ENCODE measurements at regions not wholly inside any gene's neighbourhood (a gene's known extent, or its start where the extent isn't known, plus 50 kb on each side); places are given as distances from the start of the nearest gene placed in this dataset.
"Not testable (repeated sequence)": the region's sequence is repeated elsewhere in the genome, so short reads cannot be mapped to it uniquely, and the experiment has no call there.

- DNase-seq (ENCODE audit: low read depth, low spot score): no peak
These were observed 76.8 kb downstream of the ZFP36L2 start for GRCh38 chr2:43149482-43150107.

DNA sequence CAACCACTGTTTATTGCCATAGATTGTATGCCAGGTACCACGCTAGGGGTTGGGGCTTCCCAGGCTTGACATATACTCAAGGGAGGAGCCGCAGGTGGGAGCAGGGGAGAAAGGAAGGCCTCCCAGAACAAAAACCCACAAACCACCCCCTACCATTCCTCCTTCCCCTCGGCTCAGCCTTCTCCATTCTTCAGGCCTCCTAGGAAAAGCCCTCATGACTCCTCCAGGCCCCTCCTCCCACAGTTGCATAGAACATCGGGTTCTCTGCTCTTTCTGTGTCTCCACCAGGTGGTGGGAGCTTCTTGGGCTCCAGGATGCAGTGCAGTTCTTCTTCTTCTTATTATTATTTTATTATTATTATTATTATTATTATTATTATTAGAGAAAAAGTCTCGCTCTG, 80.3 kb downstream of the ZFP36L2 start:
- DNase-seq (ENCODE audit: low read depth, low spot score): no peak

GRCh38 chr2:43144263-43144662, 82.1 kb downstream of the ZFP36L2 start:
- no peak for DNase-seq (ENCODE audit: low read depth, low spot score)

GRCh38 chr2:43143756-43144155, 82.7 kb downstream of the ZFP36L2 start:
- no peak for DNase-seq (ENCODE audit: low read depth, low spot score)

- DNase-seq (ENCODE audit: low read depth, low spot score): no peak
These were observed 83.4 kb downstream of the ZFP36L2 start for GRCh38 chr2:43142921-43143438.

- not testable (repeated sequence) for DNase-seq (ENCODE audit: low read depth, low spot score)
These were observed 84.7 kb downstream of the ZFP36L2 start for GRCh38 chr2:43141636-43142151.

DNA sequence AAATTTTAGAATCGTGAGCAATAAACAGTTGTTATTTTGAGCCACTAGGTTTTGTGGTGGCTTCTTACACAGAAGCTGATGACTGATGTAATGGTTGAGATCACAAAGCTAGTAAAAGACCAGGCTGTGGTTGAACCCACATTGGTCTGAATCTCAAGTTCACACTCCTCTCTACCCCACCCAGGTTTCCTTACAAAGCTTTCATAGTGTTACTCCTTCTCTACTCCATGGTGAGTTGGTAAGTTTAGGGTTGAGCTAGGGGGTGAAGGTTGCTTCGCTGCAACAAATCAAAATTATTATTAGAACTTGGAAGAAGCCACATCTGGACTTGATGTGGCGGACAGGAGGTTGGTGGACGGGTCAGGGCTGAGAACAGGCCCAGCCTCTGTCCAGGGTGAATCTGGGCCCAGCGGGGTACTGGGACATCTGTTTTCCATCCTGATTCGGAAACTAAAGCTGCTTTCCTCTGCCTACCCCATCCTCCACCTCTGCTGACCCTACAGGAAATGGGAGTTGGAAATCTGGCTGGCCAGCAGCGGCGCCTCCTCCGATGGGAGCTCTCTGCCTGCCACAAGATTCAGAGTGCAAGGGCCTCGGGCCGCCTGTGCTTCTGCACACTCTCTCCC, 86.3 kb downstream of the ZFP36L2 start:
- DNase-seq (ENCODE audit: low read depth, low spot score): no peak

DNA sequence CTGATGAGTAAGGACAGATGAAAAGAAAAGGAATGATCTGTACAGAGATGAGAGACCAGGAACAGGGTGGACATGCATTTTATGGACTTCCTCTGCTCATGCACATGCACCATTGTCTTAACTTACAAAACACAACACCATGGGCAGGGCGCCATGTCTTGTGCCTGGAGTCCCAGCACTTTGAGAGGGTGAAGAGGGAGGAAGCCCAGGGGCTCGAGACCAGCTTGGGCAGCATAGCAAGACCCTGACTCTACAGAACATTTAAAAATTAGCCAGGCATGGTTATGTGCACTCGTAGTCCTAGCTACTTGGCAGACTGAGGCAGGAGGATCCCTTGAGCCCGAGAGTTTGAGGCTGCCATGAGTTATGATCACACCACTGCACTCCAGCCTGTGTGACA, 86.9 kb downstream of the ZFP36L2 start:
- no peak for DNase-seq (ENCODE audit: low read depth, low spot score)

DNA sequence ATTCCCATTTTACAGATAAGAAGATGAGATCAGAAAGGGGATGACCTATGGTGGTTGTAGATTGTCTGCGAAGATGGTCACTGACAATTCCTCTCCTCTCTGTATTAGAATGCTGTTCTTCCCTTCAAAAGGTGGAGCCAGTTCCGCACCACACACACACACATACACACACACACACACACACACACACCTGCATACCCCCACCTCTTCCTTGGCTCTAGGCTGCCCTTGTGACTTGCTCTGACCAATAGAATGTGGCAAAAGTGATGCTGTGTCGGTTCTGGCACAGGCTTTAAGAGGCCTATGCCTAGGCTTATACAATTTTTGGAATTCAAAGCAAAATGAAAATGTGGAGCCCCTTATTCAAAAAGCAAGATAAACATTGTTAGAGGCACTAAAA, 88.0 kb downstream of the ZFP36L2 start:
- no peak for DNase-seq (ENCODE audit: low read depth, low spot score)

DNA sequence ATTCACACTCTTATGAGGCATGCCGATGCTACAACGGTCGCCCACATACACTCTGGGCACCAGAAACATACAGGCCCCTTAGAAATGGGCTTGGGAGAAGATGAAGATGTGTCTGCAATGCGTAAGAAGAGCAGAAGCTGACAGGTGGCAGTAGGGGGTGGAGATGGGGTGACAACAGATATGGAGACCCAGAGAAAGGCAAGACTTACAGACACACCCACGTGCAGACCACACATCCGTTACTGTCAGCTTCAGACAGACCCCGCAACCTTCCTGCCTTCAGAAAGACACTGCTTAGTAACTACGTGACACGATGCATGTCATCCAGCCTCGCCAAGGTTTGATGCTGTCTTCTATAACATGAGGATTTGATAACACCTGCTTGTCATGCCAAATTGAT, 89.5 kb downstream of the ZFP36L2 start:
- DNase-seq (ENCODE audit: low read depth, low spot score): no peak

- no peak for DNase-seq (ENCODE audit: low read depth, low spot score)
These were observed 90.2 kb downstream of the ZFP36L2 start for GRCh38 chr2:43136011-43136799.

DNA sequence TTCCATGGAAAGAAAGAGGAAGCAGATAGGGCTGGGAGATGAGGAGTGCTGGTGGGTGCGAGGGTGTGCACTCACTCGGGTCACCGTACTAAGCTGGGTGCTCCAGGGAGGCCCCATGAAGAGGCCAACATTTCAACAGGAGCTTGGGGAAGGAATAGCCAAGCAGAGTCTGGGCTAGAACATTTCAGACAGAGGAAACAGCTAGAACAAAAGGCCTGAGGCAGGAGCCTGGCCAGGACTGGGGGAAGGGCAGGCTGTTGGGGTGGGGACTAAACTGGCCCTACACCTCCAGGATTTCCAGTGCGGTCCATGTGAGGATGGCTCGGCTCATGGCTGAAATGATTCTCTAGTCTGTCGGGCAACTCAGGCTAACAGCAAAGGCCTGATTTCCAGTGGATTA, 90.8 kb downstream of the ZFP36L2 start:
- DNase-seq (ENCODE audit: low read depth, low spot score): no peak

GRCh38 chr2:43134571-43134889, 91.9 kb downstream of the ZFP36L2 start:
- DNase-seq (ENCODE audit: low read depth, low spot score): no peak

- no peak for DNase-seq (ENCODE audit: low read depth, low spot score)
These were observed 92.5 kb downstream of the ZFP36L2 start for GRCh38 chr2:43133708-43134570.

GRCh38 chr2:43133336-43133707, 93.1 kb downstream of the ZFP36L2 start:
- DNase-seq (ENCODE audit: low read depth, low spot score): no peak

- DNase-seq (ENCODE audit: low read depth, low spot score): no peak
These were observed 93.6 kb downstream of the ZFP36L2 start for GRCh38 chr2:43132683-43133301.

DNA sequence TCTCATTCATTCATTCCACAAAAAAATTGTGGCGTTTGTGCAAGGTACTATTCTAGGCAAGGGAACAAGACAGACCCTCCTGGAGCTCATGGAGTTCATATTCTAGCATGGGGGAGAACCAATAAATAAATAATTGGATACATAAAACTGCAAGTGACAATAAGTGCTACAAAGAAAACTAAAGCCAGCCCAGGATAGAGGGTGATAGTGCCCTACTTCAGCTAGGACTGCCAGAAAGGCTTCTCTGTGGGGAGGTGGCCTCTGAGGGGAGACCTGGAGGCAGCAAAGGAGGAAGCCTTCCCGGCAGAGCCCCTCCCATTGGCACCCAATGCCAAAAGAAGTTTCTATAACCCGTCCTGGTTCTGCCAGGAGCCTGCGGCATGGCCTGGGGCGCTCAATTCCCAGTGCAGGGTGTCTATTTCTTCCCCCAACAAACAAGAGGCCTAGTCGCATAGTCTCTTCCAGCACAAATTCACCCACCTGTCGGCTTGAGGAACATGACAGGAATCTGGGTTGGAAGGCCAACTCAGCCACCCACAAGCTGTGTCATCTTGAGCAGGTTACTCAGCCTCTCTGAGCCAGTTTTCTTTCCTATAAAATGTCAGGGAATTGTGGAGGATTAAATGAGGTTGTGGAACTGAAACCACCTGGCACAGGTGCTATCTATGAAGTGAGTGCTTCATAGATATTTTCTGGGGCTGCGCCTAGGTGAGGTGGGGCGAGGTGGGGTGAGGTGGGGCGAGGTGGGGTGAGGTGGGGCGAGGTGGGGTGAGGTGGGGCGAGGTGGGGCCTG, 94.3 kb downstream of the ZFP36L2 start:
- no peak for DNase-seq (ENCODE audit: low read depth, low spot score)

DNA sequence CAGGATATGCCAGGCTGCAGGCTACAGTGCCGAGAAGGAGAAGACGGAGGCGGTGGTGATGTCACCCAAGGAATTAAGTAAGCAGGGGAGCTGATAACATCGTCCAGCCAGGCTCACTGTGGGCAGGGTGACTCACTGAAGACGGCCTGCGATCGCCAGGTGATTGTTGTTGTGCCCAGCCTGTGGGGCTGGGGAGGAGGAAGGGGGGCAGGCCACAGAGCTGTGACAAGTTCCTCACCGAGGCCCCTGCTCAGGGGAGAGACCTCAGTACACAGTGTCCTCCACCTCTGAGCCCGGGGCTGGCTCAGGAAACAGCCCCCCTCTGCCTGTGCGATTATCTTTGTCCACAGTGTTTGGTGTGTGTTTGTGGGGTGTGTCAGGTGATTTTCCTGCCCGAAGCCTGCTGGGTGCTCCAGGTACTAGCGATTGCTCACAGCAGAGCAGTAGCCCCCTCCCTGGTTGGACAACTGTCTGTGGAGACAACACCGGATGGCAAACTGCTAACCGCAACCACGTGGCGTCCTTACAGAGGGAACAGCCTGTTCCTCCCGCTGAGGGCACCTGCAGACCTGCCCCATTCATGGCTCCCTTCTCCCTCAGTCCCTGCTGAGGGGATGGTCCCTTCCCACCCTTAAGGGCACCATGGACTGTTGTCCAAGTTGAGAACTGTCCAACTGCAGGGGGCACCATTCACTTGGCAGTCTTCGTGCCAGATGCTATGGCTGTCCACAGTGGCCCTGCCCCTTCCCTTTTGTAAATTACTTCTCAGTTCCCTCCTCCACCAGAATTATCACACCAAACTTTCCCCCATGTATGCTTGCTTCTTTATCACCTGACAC, 95.1 kb downstream of the ZFP36L2 start:
- no peak for DNase-seq (ENCODE audit: low read depth, low spot score)

DNA sequence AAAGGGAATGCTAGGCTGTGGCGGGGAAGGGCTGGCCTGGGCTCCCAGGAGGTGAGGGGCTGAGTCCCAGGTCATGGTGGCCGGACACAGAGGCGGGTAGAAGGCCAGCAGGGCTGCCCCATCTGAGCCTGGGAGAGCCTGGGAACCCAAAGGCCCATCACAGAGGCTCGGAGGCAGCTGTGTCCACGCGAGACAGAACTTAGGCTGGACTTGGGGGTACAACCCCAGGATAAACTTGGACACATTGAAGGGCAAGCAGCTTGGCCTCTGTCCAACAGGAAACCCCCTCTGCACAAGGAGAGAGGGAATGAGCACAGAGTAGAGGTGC, 95.9 kb downstream of the ZFP36L2 start:
- DNase-seq (ENCODE audit: low read depth, low spot score): no peak
